Activated CD4-positive, alpha-beta memory T cell treated with anti-CD3 and anti-CD28 coated beads for 36 hours (primary cell): ENCODE measurements at regions not wholly inside any gene's neighbourhood (a gene's known extent, or its start where the extent isn't known, plus 50 kb on each side); places are given as distances from the start of the nearest gene placed in this dataset.
"Not testable (repeated sequence)": the region's sequence is repeated elsewhere in the genome, so short reads cannot be mapped to it uniquely, and the experiment has no call there.

Experiments
- CTCF ChIA-PET: fragments of 350-600 bp; sonication (Branson Sonifier 250); formaldehyde crosslinking; loops from one replicate; lab custom pipeline; 2021; ENCODE audit warnings: antibody characterized with exemption, inconsistent platforms; lab: Charles Lee
- POLR2A ChIA-PET: fragments of 350-600 bp; sonication (Branson Sonifier 250); formaldehyde crosslinking; loops from one replicate; lab custom pipeline; 2021; ENCODE audit warnings: antibody characterized with exemption; lab: Charles Lee
- DNase-seq: peaks from one replicate; pipeline ENCODE4 v3.0.0-alpha.2; 2020
- H3K27ac Mint-ChIP-seq: one replicate; pipeline ENCODE4 v1.8.0; 2021; ENCODE audit warnings: mixed read lengths
- H3K27me3 Mint-ChIP-seq: one replicate; pipeline ENCODE4 v1.8.0; 2021; ENCODE audit warnings: mixed read lengths
- H3K36me3 Mint-ChIP-seq: one replicate; pipeline ENCODE4 v1.8.0; 2021; ENCODE audit warnings: mixed read lengths
- H3K4me1 Mint-ChIP-seq: one replicate; pipeline ENCODE4 v1.8.0; 2021; ENCODE audit warnings: low read depth, mixed read lengths
- H3K4me3 Mint-ChIP-seq: one replicate; pipeline ENCODE4 v1.8.0; 2021; ENCODE audit warnings: mild to moderate bottlenecking, mixed read lengths
- H3K9me3 Mint-ChIP-seq: one replicate; pipeline ENCODE4 v1.8.0; 2021; ENCODE audit warnings: mixed read lengths
- intact Hi-C: fragments of 100-400 bp; cut with micrococcal nuclease; formaldehyde crosslinking; loops from one replicate; pipeline ENCODE4 v1.15.1; 2023

GRCh38 chr16:29192329-29193247 lies 207.7 kb downstream of the LAT start:
- H3K36me3 Mint-ChIP-seq: peaks cover 2% of the 10 kb centered on the region
- no peaks in the 10 kb centered on the region for H3K9me3 Mint-ChIP-seq
- H3K27me3 Mint-ChIP-seq: no peaks in the 10 kb centered on the region
- peak; percentile 12 for DNase-seq
- no peak overlapping the region for H3K4me3 Mint-ChIP-seq
- CTCF ChIA-PET: interaction anchor here (0.6 kb wide), 1 partner anchor 33 kb away, joined by 3 read pairs; no protein-coding TSS in a partner anchor
- intact Hi-C loops: no loop called here
- POLR2A ChIA-PET: no interaction called here
- no peaks in the 10 kb centered on the region for H3K4me1 Mint-ChIP-seq
- H3K27ac Mint-ChIP-seq: no peak overlapping the region

GRCh38 chr16:29191636-29192180 lies 206.9 kb downstream of the LAT start:
- H3K9me3 Mint-ChIP-seq, H3K27ac Mint-ChIP-seq, intact Hi-C loops, H3K27me3 Mint-ChIP-seq, H3K36me3 Mint-ChIP-seq, H3K4me1 Mint-ChIP-seq, POLR2A ChIA-PET, H3K4me3 Mint-ChIP-seq, DNase-seq: not testable (repeated sequence)
- CTCF ChIA-PET: interaction anchor here (0.6 kb wide), 1 partner anchor 34 kb away, joined by 3 read pairs; no protein-coding TSS in a partner anchor

- H3K27me3 Mint-ChIP-seq, CTCF ChIA-PET, H3K4me1 Mint-ChIP-seq, H3K4me3 Mint-ChIP-seq, POLR2A ChIA-PET, intact Hi-C loops, H3K27ac Mint-ChIP-seq, DNase-seq, H3K9me3 Mint-ChIP-seq, H3K36me3 Mint-ChIP-seq: not testable (repeated sequence)
Measured at GRCh38 chr16:29190553-29191431, 205.9 kb downstream of the LAT start.

- H3K4me3 Mint-ChIP-seq, H3K27me3 Mint-ChIP-seq, H3K4me1 Mint-ChIP-seq, CTCF ChIA-PET, intact Hi-C loops, H3K36me3 Mint-ChIP-seq, H3K27ac Mint-ChIP-seq, DNase-seq, H3K9me3 Mint-ChIP-seq, POLR2A ChIA-PET: not testable (repeated sequence)
Measured at GRCh38 chr16:29188806-29189205, 204.0 kb downstream of the LAT start.

GRCh38 chr16:29186306-29187220 lies 201.7 kb downstream of the LAT start:
- H3K9me3 Mint-ChIP-seq, H3K27ac Mint-ChIP-seq, H3K27me3 Mint-ChIP-seq, intact Hi-C loops, H3K4me3 Mint-ChIP-seq, H3K36me3 Mint-ChIP-seq, POLR2A ChIA-PET, H3K4me1 Mint-ChIP-seq, DNase-seq, CTCF ChIA-PET: not testable (repeated sequence)

- DNase-seq, H3K4me3 Mint-ChIP-seq, intact Hi-C loops, H3K9me3 Mint-ChIP-seq, H3K4me1 Mint-ChIP-seq, H3K27me3 Mint-ChIP-seq, CTCF ChIA-PET, H3K36me3 Mint-ChIP-seq, H3K27ac Mint-ChIP-seq, POLR2A ChIA-PET: not testable (repeated sequence)
Measured at GRCh38 chr16:29185872-29186271, 201.0 kb downstream of the LAT start.

- H3K27ac Mint-ChIP-seq, DNase-seq, H3K36me3 Mint-ChIP-seq, intact Hi-C loops, H3K4me1 Mint-ChIP-seq, H3K27me3 Mint-ChIP-seq, POLR2A ChIA-PET, H3K4me3 Mint-ChIP-seq, H3K9me3 Mint-ChIP-seq: not testable (repeated sequence)
- CTCF ChIA-PET: interaction anchor here (0.6 kb wide), 1 partner anchor 239 kb away, joined by 3 read pairs; no protein-coding TSS in a partner anchor
Measured at GRCh38 chr16:29184738-29185438, 200.0 kb downstream of the LAT start.

GRCh38 chr16:29182940-29183868 lies 198.4 kb downstream of the LAT start:
- H3K4me1 Mint-ChIP-seq, intact Hi-C loops, H3K36me3 Mint-ChIP-seq, DNase-seq, H3K9me3 Mint-ChIP-seq, POLR2A ChIA-PET, H3K27ac Mint-ChIP-seq, H3K4me3 Mint-ChIP-seq, CTCF ChIA-PET, H3K27me3 Mint-ChIP-seq: not testable (repeated sequence)

GRCh38 chr16:29182501-29182900 lies 197.6 kb downstream of the LAT start:
- Mint-ChIP-seq H3K36me3 (no peaks in the 10 kb centered on the region), H3K4me3 (no peak overlapping the region), H3K9me3 (no peaks in the 10 kb centered on the region), H3K27me3 (no peaks in the 10 kb centered on the region), H3K4me1 (no peaks in the 10 kb centered on the region), H3K27ac (no peak overlapping the region)
- ChIA-PET CTCF (no interaction called here), POLR2A (no interaction called here)
- intact Hi-C loops: no loop called here
- no peak for DNase-seq

- POLR2A ChIA-PET, H3K27ac Mint-ChIP-seq, H3K4me1 Mint-ChIP-seq, H3K27me3 Mint-ChIP-seq, CTCF ChIA-PET, intact Hi-C loops, H3K36me3 Mint-ChIP-seq, H3K4me3 Mint-ChIP-seq, H3K9me3 Mint-ChIP-seq: not testable (repeated sequence)
- peak; percentile 17 for DNase-seq
Measured at GRCh38 chr16:29181921-29182411, 197.1 kb downstream of the LAT start.
